H1 (cell line): ENCODE measurements at regions not wholly inside any gene's neighbourhood (a gene's known extent, or its start where the extent isn't known, plus 50 kb on each side); places are given as distances from the start of the nearest gene placed in this dataset.

ENCODE experiments used
- CTCF ChIA-PET: fragments of 300-600 bp; sonication (Branson Sonifier 250); formaldehyde crosslinking; loops from one replicate; lab custom pipeline; 2021; ENCODE audit not compliant: partially characterized antibody; lab: Charles Lee
- POLR2A ChIA-PET: fragments of 300-600 bp; sonication (Branson Sonifier 250); formaldehyde crosslinking; loops from one replicate; lab custom pipeline; 2021; ENCODE audit warnings: inconsistent platforms; ENCODE audit not compliant: partially characterized antibody; lab: Charles Lee
- DNase-seq, 2 experiments: peaks; one replicate each; pipeline versions ENCODE4 v3.0.0 to v3.0.0-alpha.2; 2010 to 2022; ENCODE audit warnings: low spot score in 2 of 2, low read depth in 1 of 2, mixed read lengths in 1 of 2
- FAIRE-seq: peaks from 2 replicates; lab custom pipeline; 2011; peaks lifted over from hg19 to GRCh38; lab: Jason Lieb, UNC
- H2AFZ ChIP-seq: 2 replicates; pipeline ENCODE4 v1.8.1; 2012; ENCODE audit warnings: low read length, inconsistent platforms
- H2AK5ac ChIP-seq: 2 replicates; pipeline ENCODE4 v1.6.1; 2013; ENCODE audit warnings: low read depth, low read length
- H2BK120ac ChIP-seq: replicated peaks from 2 replicates; pipeline ENCODE3; 2013; ENCODE audit warnings: low read depth, low read length, inconsistent platforms
- H2BK12ac ChIP-seq: 2 replicates; pipeline ENCODE4 v1.6.1; 2013; ENCODE audit warnings: low read depth, low read length
- H2BK15ac ChIP-seq: 2 replicates; pipeline ENCODE4 v1.6.1; 2013; ENCODE audit warnings: low read length
- H2BK20ac ChIP-seq: 2 replicates; pipeline ENCODE4 v1.6.1; 2013; ENCODE audit warnings: low read length
- H2BK5ac ChIP-seq: 2 replicates; pipeline ENCODE4 v1.6.1; 2013; ENCODE audit warnings: low read depth, low read length
- H3K14ac ChIP-seq: 2 replicates; pipeline ENCODE4 v1.6.1; 2013; ENCODE audit warnings: inconsistent platforms; ENCODE audit not compliant: insufficient read length
- H3K18ac ChIP-seq: 2 replicates; pipeline ENCODE4 v1.6.1; 2013; ENCODE audit warnings: low read length; ENCODE audit errors: extremely low read depth
- H3K23ac ChIP-seq: 2 replicates; pipeline ENCODE4 v1.6.1; 2013; ENCODE audit warnings: inconsistent platforms; ENCODE audit not compliant: insufficient read length
- H3K23me2 ChIP-seq: 2 replicates; pipeline ENCODE4 v1.6.1; 2013; ENCODE audit warnings: low read depth, low read length
- H3K27ac ChIP-seq: 2 replicates; pipeline ENCODE4 v1.6.1; 2011; ENCODE audit warnings: low read depth, low read length, inconsistent platforms
- H3K27me3 ChIP-seq, 4 experiments: replicated peaks in 1 of 4; 1 replicate in 1 of 4; 2 replicates in 3 of 4; pipeline versions ENCODE4 v1.6.1 to v1.8.1; 2011 to 2013; ENCODE audit warnings: low read length in 3 of 4, mild to moderate bottlenecking in 3 of 4, inconsistent platforms in 2 of 4, mixed read lengths in 2 of 4, moderate library complexity in 1 of 4; ENCODE audit not compliant: control insufficient read depth in 3 of 4, insufficient read depth in 3 of 4; ENCODE audit errors: extremely low read depth in 1 of 4
- H3K36me3 ChIP-seq, 4 experiments: 2 replicates each; pipeline versions ENCODE4 v1.6.1 to v1.8.1; 2011 to 2013; ENCODE audit warnings: mild to moderate bottlenecking in 4 of 4, low read length in 3 of 4, moderate library complexity in 2 of 4, control low read depth in 1 of 4, inconsistent platforms in 1 of 4; ENCODE audit not compliant: insufficient read depth in 4 of 4, control insufficient read depth in 2 of 4
- H3K4ac ChIP-seq: replicated peaks from 2 replicates; pipeline ENCODE3; 2013; ENCODE audit warnings: low read length, low read depth, mixed read lengths, inconsistent platforms; ENCODE audit not compliant: insufficient read length
- H3K4me1 ChIP-seq, 4 experiments: replicated peaks in 1 of 4; 1 replicate in 1 of 4; 2 replicates in 3 of 4; pipeline versions ENCODE4 v1.6.1 to v1.8.1; 2011 to 2013; ENCODE audit warnings: low read length in 3 of 4, inconsistent platforms in 2 of 4, mixed read lengths in 1 of 4; ENCODE audit not compliant: insufficient read depth in 4 of 4, control insufficient read depth in 3 of 4
- H3K4me2 ChIP-seq, 2 experiments: 2 replicates each; pipeline versions ENCODE4 v1.6.1 to v1.8.1; 2011 to 2013; ENCODE audit warnings: low read depth in 2 of 2, low read length in 2 of 2, control low read depth in 1 of 2, inconsistent platforms in 1 of 2, mild to moderate bottlenecking in 1 of 2; ENCODE audit not compliant: insufficient read depth in 1 of 2
- H3K4me3 ChIP-seq, 4 experiments: fragments of 200-600, 300-600 bp in 1 of 4; sonication (generic), shearing (Covaris generic), sonication (Bioruptor Twin) in 1 of 4; 2 replicates each; pipeline versions ENCODE4 v1.5.1 to v1.8.1; 2011 to 2016; ENCODE audit warnings: low read length in 4 of 4, low read depth in 3 of 4, control low read depth in 2 of 4, inconsistent platforms in 2 of 4, mild to moderate bottlenecking in 2 of 4, mixed read lengths in 1 of 4, moderate library complexity in 1 of 4; ENCODE audit not compliant: insufficient read depth in 2 of 4; ENCODE audit errors: extremely low read depth in 1 of 4
- H3K56ac ChIP-seq: replicated peaks from 2 replicates; pipeline ENCODE3; 2013; ENCODE audit warnings: low read depth, mild to moderate bottlenecking, mixed read lengths, low read length, inconsistent platforms; ENCODE audit not compliant: insufficient read length
- H3K79me1 ChIP-seq: 2 replicates; pipeline ENCODE4 v1.6.1; 2013; ENCODE audit warnings: low read depth, low read length, control low read depth
- H3K79me2 ChIP-seq, 2 experiments: 2 replicates each; pipeline versions ENCODE4 v1.6.1 to v1.8.1; 2012 to 2013; ENCODE audit warnings: low read length in 2 of 2, mild to moderate bottlenecking in 2 of 2, inconsistent platforms in 1 of 2; ENCODE audit not compliant: insufficient read depth in 2 of 2, control insufficient read depth in 1 of 2
- H3K9ac ChIP-seq, 4 experiments: replicated peaks in 1 of 4; 1 replicate in 1 of 4; 2 replicates in 3 of 4; pipeline versions ENCODE4 v1.6.1 to v1.8.1; 2011 to 2013; ENCODE audit warnings: low read depth in 3 of 4, low read length in 3 of 4, control low read depth in 2 of 4, mild to moderate bottlenecking in 2 of 4, moderate library complexity in 2 of 4, inconsistent platforms in 1 of 4; ENCODE audit errors: extremely low read depth in 1 of 4
- H3K9me3 ChIP-seq, 2 experiments: 2 replicates each; pipeline versions ENCODE4 v1.6.1 to v1.8.1; 2012 to 2013; ENCODE audit warnings: mild to moderate bottlenecking in 2 of 2, moderate library complexity in 2 of 2, control low read depth in 1 of 2, inconsistent platforms in 1 of 2, low read depth in 1 of 2, low read length in 1 of 2, mixed read lengths in 1 of 2; ENCODE audit not compliant: insufficient read depth in 2 of 2
- H4K20me1 ChIP-seq, 2 experiments: replicated peaks in 1 of 2; 2 replicates each; pipeline versions ENCODE3 to v1.8.1; 2011 to 2013; ENCODE audit warnings: inconsistent platforms in 2 of 2, low read length in 2 of 2, mild to moderate bottlenecking in 1 of 2; ENCODE audit not compliant: insufficient read depth in 2 of 2, control insufficient read depth in 1 of 2
- H4K5ac ChIP-seq: 2 replicates; pipeline ENCODE4 v1.6.1; 2013; ENCODE audit warnings: low read length, low read depth, mixed read lengths, inconsistent platforms; ENCODE audit not compliant: insufficient read length
- H4K8ac ChIP-seq: 2 replicates; pipeline ENCODE4 v1.8.0; 2013; ENCODE audit warnings: mild to moderate bottlenecking, moderate library complexity, low read length, inconsistent platforms; ENCODE audit not compliant: insufficient read depth; ENCODE audit errors: extremely low read depth
- H4K91ac ChIP-seq: replicated peaks from 2 replicates; pipeline ENCODE3; 2013; ENCODE audit warnings: low read length, mixed read lengths, inconsistent platforms; ENCODE audit not compliant: insufficient read length
- BCL11A ChIP-seq, 2 experiments: IDR thresholded peaks; one replicate each; pipeline ENCODE4 v1.6.1; 2011; ENCODE audit warnings: low read depth in 2 of 2, low read length in 2 of 2, mild to moderate bottlenecking in 2 of 2
- CBX8 ChIP-seq: fragments of 300-800, 300-1000 bp; sonication (generic); IDR thresholded peaks from 2 replicates; pipeline ENCODE4 v1.7.1; 2016; ENCODE audit warnings: low read depth, low read length, borderline replicate concordance
- CHD2 ChIP-seq: IDR thresholded peaks from 2 replicates; pipeline ENCODE4 v1.6.1; 2012; ENCODE audit warnings: low read length, improper control_type of control experiment
- CTBP2 ChIP-seq: IDR thresholded peaks from 2 replicates; pipeline ENCODE4 v1.7.0; 2011; ENCODE audit warnings: borderline replicate concordance, mild to moderate bottlenecking, moderate library complexity, mixed read lengths, low read length; ENCODE audit not compliant: insufficient read depth, insufficient read length
- HDAC6 ChIP-seq: IDR thresholded peaks from one replicate; pipeline ENCODE4 v1.7.1; 2012; ENCODE audit warnings: low read depth, mild to moderate bottlenecking, inconsistent platforms, low read length, moderate library complexity
- KDM1A ChIP-seq: fragments of 200-600, 300-600 bp; sonication (generic); IDR thresholded peaks from 2 replicates; pipeline ENCODE4 v1.7.1; 2016; ENCODE audit warnings: mild to moderate bottlenecking, low read length, borderline replicate concordance
- NANOG ChIP-seq: IDR thresholded peaks from 2 replicates; pipeline ENCODE4 v1.6.1; 2011; ENCODE audit warnings: low read length, low read depth, mild to moderate bottlenecking, inconsistent platforms; ENCODE audit not compliant: insufficient read depth, poor library complexity, severe bottlenecking
- SAP30 ChIP-seq: fragments of 300-600 bp; sonication (generic); IDR thresholded peaks from 2 replicates; pipeline ENCODE4 v1.7.1; 2012; ENCODE audit warnings: low read length, moderate library complexity, mild to moderate bottlenecking, inconsistent platforms; ENCODE audit not compliant: insufficient read depth, insufficient replicate concordance
- SIRT6 ChIP-seq: IDR thresholded peaks from one replicate; pipeline ENCODE4 v1.7.1; 2012; ENCODE audit warnings: low read length, inconsistent platforms
- SP1 ChIP-seq: IDR thresholded peaks from 2 replicates; pipeline ENCODE4 v1.6.1; 2011; ENCODE audit warnings: low read depth, low read length
- SP2 ChIP-seq: IDR thresholded peaks from 2 replicates; pipeline ENCODE4 v1.6.1; 2012; ENCODE audit warnings: mild to moderate bottlenecking, low read length, inconsistent platforms
- SP4 ChIP-seq: IDR thresholded peaks from 2 replicates; pipeline ENCODE4 v1.6.1; 2012; ENCODE audit warnings: low read length, inconsistent platforms
- TBP ChIP-seq: IDR thresholded peaks from 2 replicates; pipeline ENCODE4 v1.6.1; 2011; ENCODE audit warnings: low read depth, low read length, improper control_type of control experiment
- TCF12 ChIP-seq: IDR thresholded peaks from 2 replicates; pipeline ENCODE4 v1.6.1; 2011; ENCODE audit warnings: low read depth, mild to moderate bottlenecking, low read length
- USF2 ChIP-seq: IDR thresholded peaks from 2 replicates; pipeline ENCODE4 v1.6.1; 2011; ENCODE audit warnings: low read length, improper control_type of control experiment
- WGBS, 2 experiments: shearing (Covaris generic) in 1 of 2; methylation state at CpG; one replicate each; pipeline versions ENCODE4 v1.1.6 to v1.1.7; 2013 to 2015; ENCODE audit warnings: low lambda C conversion rate in 2 of 2, mixed read lengths in 2 of 2, inconsistent platforms in 1 of 2, low coverage in 1 of 2, missing lambda C conversion rate in 1 of 2; ENCODE audit not compliant: insufficient replicate concordance in 2 of 2, insufficient coverage in 1 of 2, insufficient read length in 1 of 2; ENCODE audit errors: extremely low coverage in 1 of 2, missing lambda C conversion rate in 1 of 2; 5-methylcytosine and 5-hydroxymethylcytosine counted together

DNA sequence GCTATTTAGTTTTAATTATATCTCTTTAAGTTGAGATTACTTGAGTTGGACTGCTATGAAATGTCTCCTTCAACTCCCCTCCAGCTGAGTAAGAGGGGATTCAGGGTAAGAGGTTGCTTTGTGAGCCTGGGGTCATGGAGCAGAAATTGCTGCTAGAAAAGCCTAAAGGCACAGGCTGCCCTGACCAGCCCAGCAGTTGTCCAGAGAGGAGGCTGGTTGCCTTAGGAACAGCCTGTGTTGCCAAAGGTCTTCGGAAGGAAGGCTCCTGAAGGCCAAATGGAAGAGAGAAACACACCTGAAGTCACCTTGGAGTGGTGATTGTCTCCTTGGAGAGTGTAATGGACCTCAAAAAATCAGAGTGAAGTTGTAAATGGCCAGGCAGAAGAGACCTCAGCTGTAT lies 235.5 kb upstream of the PDE3A start:
- H3K23ac ChIP-seq: no peak overlapping the region
- H3K23me2 ChIP-seq: no peaks in the 10 kb centered on the region
- ChIA-PET CTCF (interaction anchor here (0.8 to 2.7 kb wide), 3 partner anchors 10 to 489 kb away, joined by 3 to 12 read pairs (median 4); no protein-coding TSS in a partner anchor), POLR2A (no interaction called here)
- no peak overlapping the region for H3K4ac ChIP-seq
- peak overlapping the region; percentile 94 for H2AFZ ChIP-seq
- no peak overlapping the region for H4K8ac ChIP-seq
- no peak overlapping the region for H3K4me2 ChIP-seq
- peak overlapping the region; percentile 25 for H4K91ac ChIP-seq
- DNase-seq (no peak), FAIRE-seq (no peak)
- H2BK15ac ChIP-seq: no peak overlapping the region
- no peaks in the 10 kb centered on the region for H3K27me3 ChIP-seq
- H3K4me3 ChIP-seq: no peak overlapping the region
- H3K36me3 ChIP-seq: no peaks in the 10 kb centered on the region
- no peak overlapping the region for H2BK120ac ChIP-seq
- WGBS, 2 experiments: 100% methylated on average over 1 of the region's 1 CpG; no CpG with 5 or more reads in 1 of the 2 experiments
- no peak overlapping the region for H4K5ac ChIP-seq
- H3K79me2 ChIP-seq: no peaks in the 10 kb centered on the region
- no peak overlapping the region for H3K56ac ChIP-seq
- H2BK20ac ChIP-seq: peak overlapping the region; percentile 56; the same call in 1 of the 2 replicates
- no peak overlapping the region for H3K14ac ChIP-seq
- H3K18ac ChIP-seq: no peak overlapping the region
- no peaks in the 10 kb centered on the region for H3K9me3 ChIP-seq
- H3K9ac ChIP-seq: no peak overlapping the region
- no peak overlapping the region for H2BK12ac ChIP-seq
- no peaks in the 10 kb centered on the region for H4K20me1 ChIP-seq
- no peaks in the 10 kb centered on the region for H3K4me1 ChIP-seq
- H2BK5ac ChIP-seq: no peak overlapping the region
- no peak overlapping the region for H2AK5ac ChIP-seq
- no peak overlapping the region for H3K27ac ChIP-seq
- no peaks in the 10 kb centered on the region for H3K79me1 ChIP-seq
- TF ChIP-seq CBX8 (no peak), SIRT6 (no peak), TCF12 (no peak), BCL11A (IDR thresholded peaks at IDR 0.05; ENCODE audit: low read depth in 2 of 2, low read length in 2 of 2) (no peak), CTBP2 (no peak), CHD2 (no peak), TBP (no peak), SP2 (no peak), SP1 (no peak), HDAC6 (no peak), KDM1A (no peak), SP4 (no peak), USF2 (no peak), NANOG (no peak), SAP30 (no peak)
